ENCODE measurements at regions not wholly inside any gene's neighbourhood (a gene's known extent, or its start where the extent isn't known, plus 50 kb on each side); places are given as distances from the start of the nearest gene placed in this dataset.

- no peak for DNase-seq
These were observed 204.2 kb upstream of the IGF1R start for GRCh38 chr15:98444138-98444537.

DNA sequence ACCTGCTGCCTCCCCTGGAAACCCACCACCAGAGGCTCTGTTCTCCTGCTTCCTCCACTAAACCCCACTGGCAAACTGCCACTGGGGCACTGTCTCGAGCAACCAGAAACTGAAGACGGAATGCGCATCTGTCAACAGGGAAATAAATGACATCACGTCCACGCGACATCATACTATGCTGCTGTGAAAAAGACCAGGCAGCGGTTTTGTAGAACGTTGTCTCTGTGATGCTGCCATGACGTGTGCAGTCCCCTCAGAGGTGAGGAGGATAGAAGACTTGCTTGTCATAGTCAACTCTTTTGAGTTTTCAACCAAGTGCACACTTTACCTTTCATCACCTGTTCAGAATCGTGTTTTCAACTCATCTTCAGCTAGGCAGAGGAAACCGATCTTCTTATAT, 203.0 kb upstream of the IGF1R start:
- no peak for DNase-seq

DNA sequence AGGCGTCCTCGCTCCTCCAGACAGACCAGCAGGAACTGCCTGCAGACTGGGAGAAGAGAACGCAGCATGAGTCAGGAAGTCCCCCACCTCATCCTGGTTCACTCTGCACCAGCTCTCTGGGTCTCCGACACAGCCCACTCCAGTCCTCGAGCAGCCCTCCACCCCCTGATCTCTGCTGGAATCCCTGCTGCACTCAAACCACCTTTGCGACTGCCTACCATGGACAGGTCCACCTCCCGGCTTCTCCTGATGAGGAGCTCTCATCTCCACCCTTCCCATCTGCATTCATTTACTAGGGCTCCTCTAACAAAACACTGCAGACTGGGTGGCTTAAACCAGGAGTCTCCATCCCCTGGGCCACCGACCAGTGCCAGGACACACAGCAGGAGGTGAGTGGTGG, 202.3 kb upstream of the IGF1R start:
- DNase-seq: no peak

DNA sequence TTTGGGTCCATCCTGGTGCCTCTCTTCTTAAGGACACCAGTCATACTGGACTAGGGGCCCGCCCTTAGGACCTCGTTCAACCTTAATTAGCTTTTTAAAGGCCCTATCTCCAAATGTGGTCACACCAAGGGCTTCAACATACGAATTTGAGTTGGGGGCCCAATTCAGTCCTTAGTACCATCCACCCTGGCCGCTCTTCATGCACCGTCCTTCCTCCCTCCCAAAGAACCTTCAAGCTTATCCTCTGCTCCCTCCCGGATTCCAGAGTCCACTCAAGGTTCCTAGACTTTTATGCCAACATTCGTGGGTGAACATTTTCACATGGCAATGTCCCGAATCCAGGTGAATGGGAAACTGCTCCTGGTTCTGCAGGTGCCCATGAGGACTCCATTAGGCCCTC, 201.3 kb upstream of the IGF1R start:
- DNase-seq: no peak

DNA sequence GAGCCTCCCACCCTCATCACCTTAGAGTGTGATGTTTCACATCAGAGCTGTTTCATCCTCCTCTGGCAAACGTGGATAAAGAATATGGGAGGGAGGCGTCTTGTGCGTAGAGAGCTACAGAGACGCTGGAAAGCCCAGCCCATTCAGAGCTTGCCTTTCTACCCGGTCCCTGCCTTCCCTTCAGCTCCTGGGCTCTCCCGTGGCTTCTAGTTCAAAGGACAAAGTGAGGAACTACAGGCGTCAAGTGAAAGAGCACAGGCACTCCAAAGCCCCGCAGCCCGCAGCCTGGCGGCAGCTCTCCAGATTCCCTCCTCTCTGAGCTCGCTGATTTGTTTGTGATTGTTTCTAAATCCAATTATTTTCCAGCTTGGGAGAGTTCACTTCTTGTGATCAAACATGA, 197.1 kb upstream of the IGF1R start:
- DNase-seq: no peak

- no peak for DNase-seq
These were observed 196.1 kb upstream of the IGF1R start for GRCh38 chr15:98452238-98452637.

DNA sequence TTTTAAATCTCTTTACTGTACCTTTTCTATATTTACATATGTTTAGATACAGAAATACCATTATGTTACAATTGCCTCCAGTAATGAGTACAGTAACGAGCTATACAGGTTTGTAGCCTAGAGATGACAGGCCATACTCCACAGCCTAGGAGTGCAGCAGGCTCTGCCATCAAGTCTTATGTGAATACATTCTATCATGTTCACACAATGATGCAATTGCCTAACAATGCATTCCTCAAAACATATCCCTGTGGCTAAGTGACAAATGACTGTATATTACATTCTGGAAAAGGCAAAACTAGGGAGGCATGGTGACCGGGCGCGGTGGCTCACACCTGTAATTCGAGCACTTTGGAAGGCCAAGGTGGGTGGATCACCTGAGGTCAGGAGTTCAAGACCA, 192.4 kb upstream of the IGF1R start:
- no peak for DNase-seq

DNA sequence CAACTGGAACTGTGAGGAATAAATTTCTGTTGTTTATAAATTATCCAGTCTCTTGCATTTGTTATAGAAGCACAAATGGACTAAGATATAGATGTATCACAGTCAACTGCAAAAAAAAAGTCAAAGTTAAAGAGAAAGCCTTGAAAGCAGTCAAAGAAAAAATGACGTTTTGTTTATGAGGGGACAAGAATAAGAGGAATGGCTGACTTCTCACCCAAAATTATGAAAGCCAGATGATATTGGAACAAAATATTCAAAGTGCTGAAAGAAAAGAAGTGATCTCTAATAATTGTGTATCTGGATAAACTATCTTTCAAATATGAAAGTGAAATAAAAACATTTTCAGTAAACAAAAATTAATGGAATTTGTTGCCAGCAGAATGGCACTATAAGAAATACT, 171.8 kb upstream of the IGF1R start:
- no peak for DNase-seq

DNA sequence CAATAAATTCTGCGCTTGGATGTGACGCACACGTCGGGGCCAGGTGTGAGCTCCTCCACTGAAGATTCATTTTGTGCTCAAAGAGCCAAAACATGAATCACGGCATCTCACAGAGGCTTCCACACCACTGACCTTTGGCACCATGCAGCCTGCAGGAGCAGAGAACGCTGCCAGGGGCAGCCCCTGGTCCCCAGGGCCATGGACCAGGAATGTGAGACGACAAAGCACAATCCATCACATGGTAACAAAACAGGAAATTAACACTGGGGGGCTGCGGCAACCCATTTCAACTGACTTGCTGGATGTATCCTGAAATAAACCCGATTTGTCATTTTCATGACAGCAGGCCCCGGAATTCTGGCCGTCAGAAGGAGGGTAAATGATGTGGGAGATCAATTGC, 167.5 kb upstream of the IGF1R start:
- DNase-seq: no peak

DNA sequence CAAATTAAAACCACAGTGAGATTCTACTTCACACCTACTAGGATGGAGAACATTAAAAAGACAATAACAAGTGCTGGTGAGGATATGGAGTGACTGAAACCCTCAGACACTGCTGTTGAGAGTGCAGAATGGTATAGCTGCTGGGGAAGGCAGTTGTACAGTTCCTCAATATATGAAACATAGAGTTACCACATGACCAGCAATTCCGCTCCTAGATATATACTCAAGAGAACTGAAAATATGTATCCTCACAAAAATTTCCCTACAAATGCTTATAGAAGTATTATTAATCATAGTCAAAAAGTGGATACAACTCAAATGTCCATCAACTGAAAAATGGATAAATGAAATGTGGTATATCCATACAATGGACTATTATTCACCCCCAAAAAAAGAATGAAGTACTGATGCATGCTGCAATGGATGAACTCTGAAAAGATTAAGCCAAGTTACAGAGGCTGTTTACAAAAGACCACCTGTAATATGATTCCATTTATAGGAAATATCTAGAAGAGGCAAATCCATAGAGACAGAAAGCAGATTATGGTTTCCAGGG, 164.7 kb upstream of the IGF1R start:
- no peak for DNase-seq

DNA sequence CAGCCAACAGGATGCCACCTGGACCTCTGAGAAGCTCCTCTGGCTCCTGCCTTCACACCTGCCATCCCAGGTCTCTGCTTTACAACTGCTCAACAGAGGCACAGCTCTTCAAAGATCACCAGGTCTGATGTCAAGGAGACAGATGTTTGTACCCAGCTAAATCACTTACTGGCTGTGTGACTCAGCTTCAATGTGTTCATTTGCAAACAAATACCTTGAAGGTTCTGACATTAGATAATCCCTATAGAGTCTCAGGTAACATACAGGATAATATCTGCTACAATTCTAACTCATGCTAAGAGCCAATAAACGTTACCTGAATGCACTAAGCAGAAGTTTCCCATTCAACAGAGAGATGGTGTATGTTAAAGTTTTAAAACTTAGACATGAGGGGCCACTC, 163.4 kb upstream of the IGF1R start:
- DNase-seq: no peak

DNA sequence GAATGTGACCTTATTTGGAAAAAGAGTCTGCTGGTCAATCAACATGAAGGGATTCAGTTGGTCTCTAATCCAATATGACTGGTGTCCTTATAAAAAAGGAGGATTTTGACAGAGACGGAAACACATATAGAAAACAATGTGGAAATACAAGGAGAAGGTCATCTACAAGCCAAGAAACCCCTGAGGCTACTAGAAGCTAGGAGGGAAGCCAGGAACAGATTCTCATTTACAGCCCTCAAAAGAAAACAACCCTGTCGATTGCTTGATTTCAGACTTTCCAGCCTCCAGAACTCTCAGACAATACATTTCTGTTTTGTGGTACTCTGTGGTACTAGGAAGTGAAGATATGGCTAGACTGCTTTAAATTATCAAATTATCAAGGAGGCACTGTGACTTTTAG, 162.9 kb upstream of the IGF1R start:
- DNase-seq: no peak

- no peak for DNase-seq
These were observed 154.3 kb upstream of the IGF1R start for GRCh38 chr15:98493966-98494511.

GRCh38 chr15:98501192-98501591, 147.1 kb upstream of the IGF1R start:
- no peak for DNase-seq

GRCh38 chr15:98501632-98502031, 146.7 kb upstream of the IGF1R start:
- DNase-seq: no peak

- DNase-seq: no peak
These were observed 144.4 kb upstream of the IGF1R start for GRCh38 chr15:98503970-98504369.

GRCh38 chr15:98504998-98505397, 143.3 kb upstream of the IGF1R start:
- no peak for DNase-seq

DNA sequence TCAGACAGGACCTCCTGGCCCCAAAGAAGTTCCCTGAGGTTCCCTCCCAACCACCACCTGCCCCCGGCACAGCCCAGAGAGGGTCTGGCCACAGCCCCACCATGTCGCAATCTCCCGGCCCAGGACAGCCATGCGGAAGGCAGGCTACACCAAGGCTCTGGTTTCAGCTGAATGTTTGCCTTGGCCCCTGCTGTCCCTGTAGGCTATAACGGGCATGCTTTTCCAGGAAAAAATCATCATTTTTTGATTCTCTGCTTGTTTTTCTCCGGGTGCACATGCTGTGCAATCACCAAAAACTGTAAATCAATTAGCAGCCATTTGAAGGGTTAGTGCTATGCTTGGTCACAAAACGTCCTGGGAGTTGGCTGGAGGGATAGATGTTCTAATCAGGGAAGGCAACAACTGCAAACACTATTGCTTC, 142.7 kb upstream of the IGF1R start:
- no peak for DNase-seq

DNA sequence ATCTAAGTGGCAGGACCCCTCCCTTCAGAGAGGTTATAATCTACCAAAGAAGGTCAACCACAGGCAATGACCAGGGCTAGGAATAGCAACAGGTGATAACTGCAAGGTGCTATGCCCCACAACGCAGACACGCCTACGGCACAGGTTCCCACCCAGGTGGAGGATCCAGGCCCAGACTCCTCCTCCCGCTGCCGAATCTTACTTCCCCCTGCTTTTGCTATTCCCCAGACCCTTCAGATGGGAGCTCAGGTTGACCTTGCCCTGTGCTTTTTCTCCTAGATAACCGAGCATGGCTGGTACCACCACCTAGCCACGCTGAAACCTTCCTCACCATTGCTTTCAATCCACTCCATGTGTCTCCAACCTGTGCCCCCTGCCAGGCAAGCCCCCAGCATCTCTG, 142.2 kb upstream of the IGF1R start:
- DNase-seq: no peak

DNA sequence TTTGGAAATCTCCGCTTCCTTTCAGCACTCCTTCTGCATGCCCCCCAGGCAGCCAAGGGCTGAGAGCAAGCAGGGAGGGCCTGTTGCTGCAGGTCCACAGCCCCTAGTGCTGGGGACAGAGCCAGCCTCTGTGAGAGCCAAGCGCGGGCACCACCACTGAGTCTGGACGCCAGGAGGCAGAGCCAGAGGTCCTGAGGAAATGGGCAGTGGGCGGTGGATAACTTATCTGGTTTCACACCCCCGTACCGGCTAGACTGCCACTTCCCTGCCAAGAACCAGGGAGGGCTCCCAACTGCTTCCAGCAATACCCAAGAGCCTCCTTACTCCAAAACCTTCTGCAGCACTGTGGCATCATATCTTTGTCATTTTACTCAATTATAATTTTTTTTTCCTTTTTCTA, 141.6 kb upstream of the IGF1R start:
- peak in 2 of 56 donors; percentile 0 to 17 for DNase-seq

GRCh38 chr15:98513428-98513986, 134.8 kb upstream of the IGF1R start:
- DNase-seq: no peak

GRCh38 chr15:98514034-98514622, 134.2 kb upstream of the IGF1R start:
- no peak for DNase-seq

GRCh38 chr15:98518823-98519561, 129.3 kb upstream of the IGF1R start:
- DNase-seq: peak in 35 of 56 donors; percentile 3 to 64 (median 15)

Measured in amygdala (tissue), 56 donors.